Ascending aorta (tissue), 2 donors: ENCODE measurements at regions not wholly inside any gene's neighbourhood (a gene's known extent, or its start where the extent isn't known, plus 50 kb on each side); places are given as distances from the start of the nearest gene placed in this dataset.

ENCODE experiments used
- DNase-seq, 2 donors: peaks; one replicate each; pipeline ENCODE4 v3.0.0-alpha.2; 2019; ENCODE audit warnings: low spot score in 2 of 2
- H3K27ac ChIP-seq, 2 donors: fragments of 200-600 bp; sonication (generic); one replicate each; pipeline ENCODE4 v1.5.1; 2016 to 2017; ENCODE audit warnings: mild to moderate bottlenecking in 1 of 2
- H3K27me3 ChIP-seq: fragments of 200-600 bp; sonication (generic); one replicate; pipeline ENCODE4 v1.5.1; 2017
- H3K36me3 ChIP-seq, 2 donors: fragments of 200-600 bp; sonication (generic); one replicate each; pipeline ENCODE4 v1.5.1; 2016
- H3K4me1 ChIP-seq, 2 donors: fragments of 200-600 bp; sonication (generic); one replicate each; pipeline ENCODE4 v1.5.1; 2016 to 2017; ENCODE audit warnings: mild to moderate bottlenecking in 1 of 2
- H3K4me3 ChIP-seq, 2 donors: fragments of 200-600 bp; sonication (generic); one replicate each; pipeline ENCODE4 v1.5.1; 2016 to 2017; ENCODE audit warnings: mild to moderate bottlenecking in 1 of 2
- H3K9me3 ChIP-seq, 2 donors: fragments of 200-600 bp; sonication (generic); one replicate each; pipeline ENCODE4 v1.5.1; 2016
- CTCF ChIP-seq, 3 experiments: fragments of 200-600 bp in 2 of 3; fragments of 450-650 bp in 1 of 3; sonication (generic) in 2 of 3; IDR thresholded peaks; one replicate each; pipeline ENCODE4 v1.5.1; 2016 to 2019; ENCODE audit warnings: antibody characterized with exemption in 3 of 3, mild to moderate bottlenecking in 1 of 3, moderate library complexity in 1 of 3
- intact Hi-C: fragments of 100-400 bp; cut with DNase I; formaldehyde crosslinking; loops from one replicate; pipeline ENCODE4 v1.15.1; 2023

GRCh38 chr4:182124359-182124758, 118.8 kb upstream of the TENM3 start:
- Histone ChIP-seq H3K4me3 (no peak overlapping the region), H3K36me3 (no peaks in the 10 kb centered on the region), H3K27ac (no peak overlapping the region), H3K9me3 (no peaks in the 10 kb centered on the region), H3K27me3 (no peaks in the 10 kb centered on the region), H3K4me1 (no peaks in the 10 kb centered on the region)
- DNase-seq, result no peak
- no peak for TF ChIP-seq CTCF (IDR thresholded peaks at IDR 0.05)
- intact Hi-C loops, result no loop called here

GRCh38 chr4:182126096-182126495, 117.1 kb upstream of the TENM3 start:
- TF ChIP-seq CTCF (IDR thresholded peaks at IDR 0.05), result no peak
- Histone ChIP-seq H3K9me3 (no peaks in the 10 kb centered on the region), H3K4me3 (no peak overlapping the region), H3K36me3 (no peaks in the 10 kb centered on the region), H3K27me3 (no peaks in the 10 kb centered on the region), H3K27ac (no peak overlapping the region), H3K4me1 (no peaks in the 10 kb centered on the region)
- no peak for DNase-seq
- intact Hi-C loops, result no loop called here

GRCh38 chr4:182126603-182127002, 116.6 kb upstream of the TENM3 start:
- DNase-seq, result no peak
- no peak overlapping the region for H3K27ac ChIP-seq
- H3K36me3 ChIP-seq, result no peaks in the 10 kb centered on the region
- TF ChIP-seq CTCF (IDR thresholded peaks at IDR 0.05), result no peak
- no peaks in the 10 kb centered on the region for H3K4me1 ChIP-seq
- no peak overlapping the region for H3K4me3 ChIP-seq
- no peaks in the 10 kb centered on the region for H3K27me3 ChIP-seq
- H3K9me3 ChIP-seq, result no peaks in the 10 kb centered on the region
- intact Hi-C loops, result no loop called here

GRCh38 chr4:182133033-182133432, 110.2 kb upstream of the TENM3 start:
- DNase-seq, result no peak
- H3K4me3 ChIP-seq, result no peak overlapping the region
- H3K36me3 ChIP-seq, result no peaks in the 10 kb centered on the region
- H3K9me3 ChIP-seq, result no peaks in the 10 kb centered on the region
- intact Hi-C loops, result no loop called here
- no peaks in the 10 kb centered on the region for H3K27me3 ChIP-seq
- no peak for TF ChIP-seq CTCF (IDR thresholded peaks at IDR 0.05)
- H3K27ac ChIP-seq, result no peak overlapping the region
- H3K4me1 ChIP-seq, result no peaks in the 10 kb centered on the region

- Histone ChIP-seq H3K36me3 (no peaks in the 10 kb centered on the region), H3K4me3 (no peak overlapping the region), H3K27me3 (no peaks in the 10 kb centered on the region), H3K9me3 (no peaks in the 10 kb centered on the region), H3K4me1 (no peaks in the 10 kb centered on the region), H3K27ac (no peak overlapping the region)
- intact Hi-C loops, result no loop called here
- no peak for TF ChIP-seq CTCF (IDR thresholded peaks at IDR 0.05)
- DNase-seq, result no peak
Observed at GRCh38 chr4:182134261-182134660, 108.9 kb upstream of the TENM3 start.

GRCh38 chr4:182136201-182136600, 107.0 kb upstream of the TENM3 start:
- DNase-seq, result no peak
- Histone ChIP-seq H3K27me3 (no peaks in the 10 kb centered on the region), H3K36me3 (no peaks in the 10 kb centered on the region), H3K27ac (no peak overlapping the region), H3K4me1 (no peaks in the 10 kb centered on the region), H3K4me3 (no peak overlapping the region), H3K9me3 (no peaks in the 10 kb centered on the region)
- intact Hi-C loops, result no loop called here
- no peak for TF ChIP-seq CTCF (IDR thresholded peaks at IDR 0.05)
